ENCODE measurements at regions not wholly inside any gene's neighbourhood (a gene's known extent, or its start where the extent isn't known, plus 50 kb on each side); places are given as distances from the start of the nearest gene placed in this dataset.

- TF ChIP-seq POLR2AphosphoS5 (IDR thresholded peaks at IDR 0.05; ENCODE audit: low read depth) (no peak), EZH2 (IDR thresholded peaks at IDR 0.05; ENCODE audit: low read depth, unreplicated experiment) (no peak), ETS1 (IDR thresholded peaks at IDR 0.05) (no peak), CREB1 (CRISPR knock-in tag; IDR thresholded peaks at IDR 0.05; ENCODE audit: low read depth) (no peak), ZNF114 (CRISPR knock-in tag; IDR thresholded peaks at IDR 0.05) (no peak), JUNB (IDR thresholded peaks at IDR 0.05; ENCODE audit: unreplicated experiment) (no peak), EZH2phosphoT487 (IDR thresholded peaks at IDR 0.05; ENCODE audit: unreplicated experiment) (no peak), ZNF331 (CRISPR knock-in tag; IDR thresholded peaks at IDR 0.05; ENCODE audit: low read depth) (no peak), NANOG (IDR thresholded peaks at IDR 0.05; ENCODE audit: borderline replicate concordance) (no peak), STAT1 (IDR thresholded peaks at IDR 0.05; ENCODE audit: unreplicated experiment) (no peak)
- TF ChIP-seq, protein P1, sequence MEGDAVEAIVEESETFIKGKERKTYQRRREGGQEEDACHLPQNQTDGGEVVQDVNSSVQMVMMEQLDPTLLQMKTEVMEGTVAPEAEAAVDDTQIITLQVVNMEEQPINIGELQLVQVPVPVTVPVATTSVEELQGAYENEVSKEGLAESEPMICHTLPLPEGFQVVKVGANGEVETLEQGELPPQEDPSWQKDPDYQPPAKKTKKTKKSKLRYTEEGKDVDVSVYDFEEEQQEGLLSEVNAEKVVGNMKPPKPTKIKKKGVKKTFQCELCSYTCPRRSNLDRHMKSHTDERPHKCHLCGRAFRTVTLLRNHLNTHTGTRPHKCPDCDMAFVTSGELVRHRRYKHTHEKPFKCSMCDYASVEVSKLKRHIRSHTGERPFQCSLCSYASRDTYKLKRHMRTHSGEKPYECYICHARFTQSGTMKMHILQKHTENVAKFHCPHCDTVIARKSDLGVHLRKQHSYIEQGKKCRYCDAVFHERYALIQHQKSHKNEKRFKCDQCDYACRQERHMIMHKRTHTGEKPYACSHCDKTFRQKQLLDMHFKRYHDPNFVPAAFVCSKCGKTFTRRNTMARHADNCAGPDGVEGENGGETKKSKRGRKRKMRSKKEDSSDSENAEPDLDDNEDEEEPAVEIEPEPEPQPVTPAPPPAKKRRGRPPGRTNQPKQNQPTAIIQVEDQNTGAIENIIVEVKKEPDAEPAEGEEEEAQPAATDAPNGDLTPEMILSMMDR (conservative IDR thresholded peaks at IDR 0.05; ENCODE audit: low read depth in 2 of 2), result no peak
- TF ChIP-seq, protein P2, sequence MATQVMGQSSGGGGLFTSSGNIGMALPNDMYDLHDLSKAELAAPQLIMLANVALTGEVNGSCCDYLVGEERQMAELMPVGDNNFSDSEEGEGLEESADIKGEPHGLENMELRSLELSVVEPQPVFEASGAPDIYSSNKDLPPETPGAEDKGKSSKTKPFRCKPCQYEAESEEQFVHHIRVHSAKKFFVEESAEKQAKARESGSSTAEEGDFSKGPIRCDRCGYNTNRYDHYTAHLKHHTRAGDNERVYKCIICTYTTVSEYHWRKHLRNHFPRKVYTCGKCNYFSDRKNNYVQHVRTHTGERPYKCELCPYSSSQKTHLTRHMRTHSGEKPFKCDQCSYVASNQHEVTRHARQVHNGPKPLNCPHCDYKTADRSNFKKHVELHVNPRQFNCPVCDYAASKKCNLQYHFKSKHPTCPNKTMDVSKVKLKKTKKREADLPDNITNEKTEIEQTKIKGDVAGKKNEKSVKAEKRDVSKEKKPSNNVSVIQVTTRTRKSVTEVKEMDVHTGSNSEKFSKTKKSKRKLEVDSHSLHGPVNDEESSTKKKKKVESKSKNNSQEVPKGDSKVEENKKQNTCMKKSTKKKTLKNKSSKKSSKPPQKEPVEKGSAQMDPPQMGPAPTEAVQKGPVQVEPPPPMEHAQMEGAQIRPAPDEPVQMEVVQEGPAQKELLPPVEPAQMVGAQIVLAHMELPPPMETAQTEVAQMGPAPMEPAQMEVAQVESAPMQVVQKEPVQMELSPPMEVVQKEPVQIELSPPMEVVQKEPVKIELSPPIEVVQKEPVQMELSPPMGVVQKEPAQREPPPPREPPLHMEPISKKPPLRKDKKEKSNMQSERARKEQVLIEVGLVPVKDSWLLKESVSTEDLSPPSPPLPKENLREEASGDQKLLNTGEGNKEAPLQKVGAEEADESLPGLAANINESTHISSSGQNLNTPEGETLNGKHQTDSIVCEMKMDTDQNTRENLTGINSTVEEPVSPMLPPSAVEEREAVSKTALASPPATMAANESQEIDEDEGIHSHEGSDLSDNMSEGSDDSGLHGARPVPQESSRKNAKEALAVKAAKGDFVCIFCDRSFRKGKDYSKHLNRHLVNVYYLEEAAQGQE (IDR thresholded peaks at IDR 0.05; ENCODE audit: unreplicated experiment), result no peak
- TF ChIP-seq, protein P3, sequence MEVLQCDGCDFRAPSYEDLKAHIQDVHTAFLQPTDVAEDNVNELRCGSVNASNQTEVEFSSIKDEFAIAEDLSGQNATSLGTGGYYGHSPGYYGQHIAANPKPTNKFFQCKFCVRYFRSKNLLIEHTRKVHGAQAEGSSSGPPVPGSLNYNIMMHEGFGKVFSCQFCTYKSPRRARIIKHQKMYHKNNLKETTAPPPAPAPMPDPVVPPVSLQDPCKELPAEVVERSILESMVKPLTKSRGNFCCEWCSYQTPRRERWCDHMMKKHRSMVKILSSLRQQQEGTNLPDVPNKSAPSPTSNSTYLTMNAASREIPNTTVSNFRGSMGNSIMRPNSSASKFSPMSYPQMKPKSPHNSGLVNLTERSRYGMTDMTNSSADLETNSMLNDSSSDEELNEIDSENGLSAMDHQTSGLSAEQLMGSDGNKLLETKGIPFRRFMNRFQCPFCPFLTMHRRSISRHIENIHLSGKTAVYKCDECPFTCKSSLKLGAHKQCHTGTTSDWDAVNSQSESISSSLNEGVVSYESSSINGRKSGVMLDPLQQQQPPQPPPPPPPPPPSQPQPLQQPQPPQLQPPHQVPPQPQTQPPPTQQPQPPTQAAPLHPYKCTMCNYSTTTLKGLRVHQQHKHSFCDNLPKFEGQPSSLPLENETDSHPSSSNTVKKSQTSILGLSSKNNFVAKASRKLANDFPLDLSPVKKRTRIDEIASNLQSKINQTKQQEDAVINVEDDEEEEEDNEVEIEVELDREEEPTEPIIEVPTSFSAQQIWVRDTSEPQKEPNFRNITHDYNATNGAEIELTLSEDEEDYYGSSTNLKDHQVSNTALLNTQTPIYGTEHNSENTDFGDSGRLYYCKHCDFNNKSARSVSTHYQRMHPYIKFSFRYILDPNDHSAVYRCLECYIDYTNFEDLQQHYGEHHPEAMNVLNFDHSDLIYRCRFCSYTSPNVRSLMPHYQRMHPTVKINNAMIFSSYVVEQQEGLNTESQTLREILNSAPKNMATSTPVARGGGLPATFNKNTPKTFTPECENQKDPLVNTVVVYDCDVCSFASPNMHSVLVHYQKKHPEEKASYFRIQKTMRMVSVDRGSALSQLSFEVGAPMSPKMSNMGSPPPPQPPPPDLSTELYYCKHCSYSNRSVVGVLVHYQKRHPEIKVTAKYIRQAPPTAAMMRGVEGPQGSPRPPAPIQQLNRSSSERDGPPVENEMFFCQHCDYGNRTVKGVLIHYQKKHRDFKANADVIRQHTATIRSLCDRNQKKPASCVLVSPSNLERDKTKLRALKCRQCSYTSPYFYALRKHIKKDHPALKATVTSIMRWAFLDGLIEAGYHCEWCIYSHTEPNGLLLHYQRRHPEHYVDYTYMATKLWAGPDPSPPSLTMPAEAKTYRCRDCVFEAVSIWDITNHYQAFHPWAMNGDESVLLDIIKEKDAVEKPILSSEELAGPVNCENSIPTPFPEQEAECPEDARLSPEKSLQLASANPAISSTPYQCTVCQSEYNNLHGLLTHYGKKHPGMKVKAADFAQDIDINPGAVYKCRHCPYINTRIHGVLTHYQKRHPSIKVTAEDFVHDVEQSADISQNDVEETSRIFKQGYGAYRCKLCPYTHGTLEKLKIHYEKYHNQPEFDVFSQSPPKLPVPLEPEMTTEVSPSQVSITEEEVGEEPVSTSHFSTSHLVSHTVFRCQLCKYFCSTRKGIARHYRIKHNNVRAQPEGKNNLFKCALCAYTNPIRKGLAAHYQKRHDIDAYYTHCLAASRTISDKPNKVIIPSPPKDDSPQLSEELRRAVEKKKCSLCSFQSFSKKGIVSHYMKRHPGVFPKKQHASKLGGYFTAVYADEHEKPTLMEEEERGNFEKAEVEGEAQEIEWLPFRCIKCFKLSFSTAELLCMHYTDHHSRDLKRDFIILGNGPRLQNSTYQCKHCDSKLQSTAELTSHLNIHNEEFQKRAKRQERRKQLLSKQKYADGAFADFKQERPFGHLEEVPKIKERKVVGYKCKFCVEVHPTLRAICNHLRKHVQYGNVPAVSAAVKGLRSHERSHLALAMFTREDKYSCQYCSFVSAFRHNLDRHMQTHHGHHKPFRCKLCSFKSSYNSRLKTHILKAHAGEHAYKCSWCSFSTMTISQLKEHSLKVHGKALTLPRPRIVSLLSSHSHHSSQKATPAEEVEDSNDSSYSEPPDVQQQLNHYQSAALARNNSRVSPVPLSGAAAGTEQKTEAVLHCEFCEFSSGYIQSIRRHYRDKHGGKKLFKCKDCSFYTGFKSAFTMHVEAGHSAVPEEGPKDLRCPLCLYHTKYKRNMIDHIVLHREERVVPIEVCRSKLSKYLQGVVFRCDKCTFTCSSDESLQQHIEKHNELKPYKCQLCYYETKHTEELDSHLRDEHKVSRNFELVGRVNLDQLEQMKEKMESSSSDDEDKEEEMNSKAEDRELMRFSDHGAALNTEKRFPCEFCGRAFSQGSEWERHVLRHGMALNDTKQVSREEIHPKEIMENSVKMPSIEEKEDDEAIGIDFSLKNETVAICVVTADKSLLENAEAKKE (CRISPR knock-in tag; IDR thresholded peaks at IDR 0.05), result no peak
Measured at GRCh38 chr4:157576671-157577217, 356.2 kb downstream of the GRIA2 start.
